AG04449 (cell line): ENCODE measurements at regions not wholly inside any gene's neighbourhood (a gene's known extent, or its start where the extent isn't known, plus 50 kb on each side); places are given as distances from the start of the nearest gene placed in this dataset.
"Not testable (repeated sequence)": the region's sequence is repeated elsewhere in the genome, so short reads cannot be mapped to it uniquely, and the experiment has no call there.

Experiments
- CTCF ChIA-PET: fragments of 350-600 bp; formaldehyde crosslinking; extraction: SDS; loops from one replicate; lab custom pipeline; 2021; ENCODE audit warnings: antibody characterized with exemption; lab: Yijun Ruan, JAX
- POLR2A ChIA-PET: fragments of 400-600, 350-600 bp; formaldehyde crosslinking; extraction: SDS; loops from one replicate; lab custom pipeline; 2020; ENCODE audit warnings: antibody characterized with exemption, inconsistent platforms; lab: Yijun Ruan, JAX
- DNase-seq: peaks from one replicate; pipeline ENCODE4 v3.0.0-alpha.2; 2010; ENCODE audit warnings: low read depth, low spot score
- H3K4me3 ChIP-seq: 2 replicates; pipeline ENCODE4 v1.5.1; 2011; ENCODE audit warnings: low read depth, mild to moderate bottlenecking, control low read depth, low read length
- TF ChIP-seq, protein P1 (sequence below): IDR thresholded peaks from one replicate; pipeline ENCODE4 v1.5.1; 2011; ENCODE audit warnings: mild to moderate bottlenecking, moderate library complexity, low read length, control low read depth, inconsistent platforms; ENCODE audit not compliant: insufficient read depth; ENCODE audit errors: missing control alignments

DNA sequence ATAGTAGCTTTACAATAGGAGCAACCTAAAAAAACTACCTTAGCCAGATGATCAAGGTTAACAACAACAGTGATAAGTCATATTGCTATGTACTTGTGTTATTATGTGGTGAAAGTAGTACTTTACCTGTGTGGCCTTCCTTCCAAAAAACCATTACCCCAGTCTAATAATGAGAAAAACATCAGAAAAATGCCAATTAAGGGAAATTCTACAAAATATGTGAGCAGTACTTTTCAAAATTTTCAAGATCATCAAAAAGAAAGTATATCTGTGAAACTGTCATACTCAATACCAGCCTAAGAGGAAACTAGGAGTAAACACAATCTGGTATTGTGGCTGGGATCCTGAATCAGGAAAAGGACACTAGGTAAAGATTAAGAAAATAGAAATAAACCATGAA lies 165.3 kb upstream of the PKP2 start:
- no peak for DNase-seq
- no peak overlapping the region for H3K4me3 ChIP-seq
- CTCF ChIA-PET = no interaction called here
- POLR2A ChIA-PET = no interaction called here
- TF ChIP-seq, protein P1, sequence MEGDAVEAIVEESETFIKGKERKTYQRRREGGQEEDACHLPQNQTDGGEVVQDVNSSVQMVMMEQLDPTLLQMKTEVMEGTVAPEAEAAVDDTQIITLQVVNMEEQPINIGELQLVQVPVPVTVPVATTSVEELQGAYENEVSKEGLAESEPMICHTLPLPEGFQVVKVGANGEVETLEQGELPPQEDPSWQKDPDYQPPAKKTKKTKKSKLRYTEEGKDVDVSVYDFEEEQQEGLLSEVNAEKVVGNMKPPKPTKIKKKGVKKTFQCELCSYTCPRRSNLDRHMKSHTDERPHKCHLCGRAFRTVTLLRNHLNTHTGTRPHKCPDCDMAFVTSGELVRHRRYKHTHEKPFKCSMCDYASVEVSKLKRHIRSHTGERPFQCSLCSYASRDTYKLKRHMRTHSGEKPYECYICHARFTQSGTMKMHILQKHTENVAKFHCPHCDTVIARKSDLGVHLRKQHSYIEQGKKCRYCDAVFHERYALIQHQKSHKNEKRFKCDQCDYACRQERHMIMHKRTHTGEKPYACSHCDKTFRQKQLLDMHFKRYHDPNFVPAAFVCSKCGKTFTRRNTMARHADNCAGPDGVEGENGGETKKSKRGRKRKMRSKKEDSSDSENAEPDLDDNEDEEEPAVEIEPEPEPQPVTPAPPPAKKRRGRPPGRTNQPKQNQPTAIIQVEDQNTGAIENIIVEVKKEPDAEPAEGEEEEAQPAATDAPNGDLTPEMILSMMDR = no peak

DNA sequence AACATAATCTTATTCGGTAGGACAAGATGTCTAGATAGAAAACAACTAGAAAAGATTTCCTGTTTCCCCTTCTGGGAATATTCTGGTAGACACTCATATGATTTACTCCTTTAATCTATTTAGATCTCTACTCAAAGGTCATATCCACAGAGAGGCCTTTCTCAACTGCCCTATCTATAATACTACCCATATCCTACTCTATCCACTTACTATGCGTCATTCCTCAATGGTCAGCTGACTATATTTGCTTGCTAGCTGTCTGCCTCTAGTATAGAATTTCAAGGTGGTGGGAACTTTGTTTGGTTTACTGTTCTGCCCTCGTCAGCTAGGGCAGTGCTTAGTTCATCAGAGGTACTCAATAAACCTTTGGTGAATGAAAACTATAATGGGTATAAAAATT lies 157.8 kb upstream of the PKP2 start:
- TF ChIP-seq, protein P1 = no peak
- DNase-seq = no peak
- ChIA-PET POLR2A (no interaction called here), CTCF (no interaction called here)
- H3K4me3 ChIP-seq = no peak overlapping the region

DNA sequence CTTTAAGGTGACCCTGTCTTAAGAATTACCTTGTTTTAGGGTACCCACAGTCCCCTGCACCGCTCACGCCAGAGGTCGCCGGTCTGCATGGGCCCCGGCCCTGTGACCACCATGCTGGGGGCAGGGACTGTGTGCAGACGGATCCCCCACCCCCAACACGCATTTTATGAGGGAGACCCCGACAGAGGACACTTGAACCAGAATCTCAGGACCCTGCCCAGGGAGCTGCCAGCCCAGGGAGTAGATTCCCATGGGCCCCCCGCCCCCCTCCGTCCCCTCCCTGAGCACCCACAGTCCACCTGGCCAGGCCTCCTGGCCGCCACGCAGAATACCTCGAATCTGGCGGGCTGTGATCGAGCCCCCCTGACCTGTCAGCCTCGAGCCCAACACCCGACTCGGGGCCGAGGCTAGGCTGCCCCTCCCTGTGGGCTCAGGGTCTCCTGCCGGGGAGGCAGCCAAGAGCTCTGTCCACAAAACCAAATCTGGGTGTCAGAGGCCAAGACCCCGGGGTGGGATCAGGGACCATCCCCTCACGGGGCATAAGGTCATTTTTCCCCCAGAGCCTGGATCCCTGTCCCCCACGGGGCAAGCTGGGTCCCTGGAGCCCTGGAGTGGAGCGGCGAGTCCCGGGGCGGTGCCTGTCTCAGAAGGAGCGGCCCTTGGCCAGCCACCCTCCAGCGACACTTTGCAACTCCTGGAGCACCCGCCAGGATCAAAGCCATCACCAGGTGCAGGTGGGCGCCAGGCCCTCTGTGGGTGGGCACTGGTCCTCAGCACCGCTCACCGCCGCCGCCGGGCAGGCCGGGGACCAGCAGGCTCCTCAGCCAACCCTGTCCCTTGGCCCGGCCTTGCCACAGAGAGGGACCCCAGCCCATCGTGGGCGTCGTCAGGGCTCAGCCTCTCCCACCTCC lies 155.8 kb upstream of the PKP2 start:
- DNase-seq = no peak
- POLR2A ChIA-PET = no interaction called here
- CTCF ChIA-PET = no interaction called here
- TF ChIP-seq, protein P1 = no peak
- H3K4me3 ChIP-seq = no peak overlapping the region

DNA sequence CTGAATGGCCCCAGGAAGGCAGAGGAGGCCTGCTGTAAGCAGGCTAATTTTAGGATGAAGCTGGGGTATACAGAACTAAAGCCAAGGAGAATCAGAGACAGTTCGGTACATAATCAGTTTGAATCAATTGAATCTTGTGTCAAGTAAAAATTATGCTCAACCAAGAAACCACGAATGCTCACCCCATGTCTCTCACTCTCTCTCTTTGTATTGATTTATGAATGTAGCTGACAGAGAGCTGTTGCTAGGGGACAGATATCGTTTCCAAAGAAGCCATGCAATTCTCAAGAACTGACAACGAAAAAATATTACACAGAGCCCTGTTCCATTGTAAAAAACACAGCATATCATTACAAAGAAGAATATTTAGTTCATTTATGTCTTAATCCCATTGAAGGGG lies 151.1 kb upstream of the PKP2 start:
- TF ChIP-seq, protein P1 = no peak
- H3K4me3 ChIP-seq = no peak overlapping the region
- POLR2A ChIA-PET = no interaction called here
- CTCF ChIA-PET = no interaction called here
- DNase-seq = no peak

DNA sequence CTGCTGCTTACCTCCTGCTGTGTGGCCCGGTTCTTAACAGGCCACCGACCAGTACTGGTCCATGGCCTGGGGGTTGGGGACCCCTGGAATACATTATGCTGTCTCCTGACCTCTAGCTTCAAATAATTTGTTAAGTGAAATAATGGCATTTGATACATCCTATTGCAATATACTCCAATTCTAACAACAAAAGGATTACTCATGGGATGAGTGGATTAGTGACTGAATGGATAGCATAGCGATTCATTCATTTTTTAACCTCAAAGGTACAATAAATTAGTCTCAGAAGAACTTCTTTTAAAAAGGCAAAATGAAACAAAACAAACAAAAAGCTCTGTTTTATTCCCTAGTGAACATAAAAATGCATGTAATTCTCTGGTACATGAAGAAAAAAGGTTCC lies 147.9 kb upstream of the PKP2 start:
- ChIA-PET POLR2A (no interaction called here), CTCF (no interaction called here)
- H3K4me3 ChIP-seq = no peak overlapping the region
- DNase-seq = no peak
- TF ChIP-seq, protein P1 = no peak

DNA sequence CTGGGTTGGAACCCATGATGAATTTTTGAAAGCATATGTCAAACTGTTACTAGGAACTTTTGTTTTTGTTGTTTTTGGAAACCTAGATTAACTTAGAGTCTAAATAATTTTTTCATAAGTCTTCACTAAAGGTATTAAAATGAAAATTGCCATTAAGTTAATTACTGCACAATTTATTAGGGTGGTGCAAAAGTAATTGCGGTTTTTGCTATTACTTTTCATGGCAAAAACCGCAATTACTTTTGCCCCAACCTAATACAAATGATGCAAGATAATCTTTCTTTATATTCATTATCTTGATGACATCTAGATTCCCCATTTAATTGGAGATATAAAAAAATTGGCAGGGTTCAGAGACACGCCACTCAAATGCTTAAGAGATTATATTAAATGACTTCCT lies 145.0 kb upstream of the PKP2 start:
- no peak for DNase-seq
- TF ChIP-seq, protein P1 = no peak
- ChIA-PET CTCF (no interaction called here), POLR2A (no interaction called here)
- H3K4me3 ChIP-seq = no peak overlapping the region

DNA sequence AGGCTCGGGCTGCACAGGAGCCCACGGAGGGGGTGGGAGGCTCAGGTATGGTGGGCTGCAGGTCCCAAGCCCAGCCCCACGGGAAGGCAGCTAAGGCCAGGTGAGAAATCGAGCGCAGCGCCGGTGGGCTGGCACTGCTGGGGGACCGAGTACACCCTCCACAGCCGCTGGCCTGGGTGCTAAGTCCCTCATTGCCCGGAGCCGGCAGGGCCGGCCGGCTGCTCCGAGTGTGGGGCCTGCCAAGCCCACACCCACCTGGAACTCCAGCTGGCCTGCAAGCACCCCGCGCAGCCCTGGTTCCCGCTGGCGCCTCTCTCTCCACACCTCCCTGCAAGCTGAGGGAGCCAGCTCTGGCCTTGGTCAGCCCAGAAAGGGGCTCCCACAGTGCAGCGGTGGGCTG lies 137.4 kb upstream of the PKP2 start:
- H3K4me3 ChIP-seq, CTCF ChIA-PET, DNase-seq, POLR2A ChIA-PET: not testable (repeated sequence)
